ENCODE measurements at regions not wholly inside any gene's neighbourhood (a gene's known extent, or its start where the extent isn't known, plus 50 kb on each side); places are given as distances from the start of the nearest gene placed in this dataset.
"Not testable (repeated sequence)": the region's sequence is repeated elsewhere in the genome, so short reads cannot be mapped to it uniquely, and the experiment has no call there.

DNA sequence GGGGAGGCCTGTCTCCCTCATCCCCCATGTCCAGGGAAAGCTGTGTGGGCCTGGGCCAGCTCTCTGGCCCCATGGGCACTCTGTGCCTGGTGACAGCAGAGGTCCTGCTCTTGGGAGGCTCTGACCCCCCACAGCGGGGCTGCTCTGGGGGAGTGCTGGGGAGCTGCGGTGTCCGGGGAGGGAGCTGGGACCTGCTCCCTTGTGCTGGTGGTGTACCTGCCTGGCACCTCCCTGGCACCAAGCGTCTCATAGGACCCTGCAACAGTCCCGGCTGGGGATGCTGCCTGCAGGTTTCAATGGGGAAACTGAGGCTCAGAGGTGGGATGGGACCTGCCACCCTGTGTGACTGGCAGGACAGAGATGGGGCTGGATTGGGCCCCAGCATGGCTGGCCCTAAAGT, 111.3 kb downstream of the KIF26A start:
- no peak for DNase-seq (ENCODE audit: low read depth in 2 of 2, low spot score in 1 of 2)

DNA sequence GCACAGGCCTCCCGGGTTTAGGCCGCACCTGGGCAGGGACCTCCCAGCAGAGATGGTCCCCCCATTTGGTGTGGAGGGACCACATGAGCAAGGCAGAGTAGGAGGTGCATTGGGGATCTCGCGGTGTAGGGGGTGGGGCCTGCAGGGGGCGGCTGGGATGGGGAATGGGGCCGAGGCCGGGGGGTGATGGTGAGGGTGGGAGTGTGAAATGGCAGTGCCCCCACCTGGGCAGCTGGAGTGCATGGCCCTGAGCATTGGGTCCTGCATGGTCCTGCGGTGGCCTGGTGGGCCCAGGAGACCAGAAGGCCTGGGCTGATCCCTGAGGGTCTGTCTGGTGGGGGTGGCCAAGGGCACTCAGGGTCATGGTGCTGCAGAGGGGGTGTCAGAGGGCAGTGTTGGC, 111.8 kb downstream of the KIF26A start:
- no peak for DNase-seq (ENCODE audit: low read depth in 2 of 2, low spot score in 1 of 2)

DNA sequence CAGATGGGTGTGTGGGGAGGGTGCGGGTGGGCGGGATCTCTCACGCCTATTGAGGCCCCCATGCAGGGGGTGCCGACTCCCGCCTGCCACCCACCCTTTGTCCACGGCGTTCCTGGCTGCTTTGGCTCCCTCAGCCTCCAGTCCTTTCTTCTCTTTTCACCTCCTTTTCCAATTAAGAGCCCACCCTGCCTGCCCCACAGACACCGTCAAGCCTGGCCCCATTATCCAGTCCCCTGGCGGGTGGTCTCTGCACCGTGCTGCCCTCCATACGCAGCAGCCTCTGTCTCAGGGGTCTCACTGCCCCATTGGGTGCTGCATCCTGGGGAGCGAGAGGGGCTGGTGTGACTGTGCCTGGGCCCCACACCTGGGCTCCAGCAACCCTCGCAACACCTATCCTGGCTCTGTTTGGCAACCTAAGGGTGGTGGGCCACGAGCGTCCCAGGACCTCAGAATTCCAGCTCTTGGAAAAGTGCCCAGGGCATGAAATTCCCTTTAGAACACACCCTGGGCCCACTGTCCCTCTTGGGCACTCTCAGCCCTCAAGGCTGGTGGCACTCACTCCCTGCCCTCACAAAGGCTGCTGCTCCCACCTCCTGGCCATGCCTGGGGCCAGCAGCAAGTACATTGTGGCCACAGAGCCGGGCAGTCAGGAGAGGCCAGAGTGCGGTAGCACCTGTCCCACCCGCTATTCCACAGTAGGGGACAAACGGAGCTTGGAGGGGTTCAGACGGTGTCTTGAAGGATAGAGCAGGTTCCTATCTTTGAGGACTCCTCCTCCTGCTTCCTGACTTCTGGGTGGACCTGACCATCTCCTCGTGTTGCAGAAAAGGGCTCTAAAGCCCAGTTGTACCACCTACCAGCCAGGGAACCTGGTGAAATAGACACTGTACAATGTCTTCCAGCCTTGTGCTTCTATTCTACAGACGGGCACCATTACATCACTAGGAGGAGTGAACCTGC, 114.1 kb downstream of the KIF26A start:
- no peak for DNase-seq (ENCODE audit: low read depth in 2 of 2, low spot score in 1 of 2)

DNA sequence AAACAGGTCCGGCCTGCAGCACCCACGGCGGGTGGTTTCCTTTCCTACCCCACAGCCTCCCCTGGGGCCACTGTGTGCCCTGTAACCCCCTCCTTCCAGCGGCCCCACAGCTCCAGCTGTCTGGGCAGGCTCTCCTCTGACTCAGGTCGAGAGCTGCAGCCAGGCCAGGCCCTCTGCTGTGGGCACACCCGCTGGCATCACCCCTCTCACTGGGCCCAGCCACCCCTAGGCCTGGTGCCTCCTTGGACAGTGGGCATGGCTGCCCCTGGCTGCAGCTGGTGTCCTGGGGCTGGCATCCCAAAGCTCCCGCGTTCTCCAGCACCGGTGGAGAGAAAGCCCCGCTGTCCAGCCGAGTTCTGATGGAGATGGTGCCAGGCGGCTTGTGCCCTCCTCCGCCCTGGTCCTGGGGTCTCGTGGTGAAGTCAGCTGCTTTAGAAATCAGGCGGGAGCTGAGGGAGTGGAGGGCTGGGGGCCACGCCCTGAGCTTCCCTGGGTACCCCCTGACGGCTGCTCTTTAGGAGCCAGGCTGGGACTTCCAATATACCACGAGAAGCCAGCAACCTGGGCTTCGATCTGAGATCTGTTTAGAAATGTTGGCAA, 114.9 kb downstream of the KIF26A start:
- DNase-seq (ENCODE audit: low read depth in 2 of 2, low spot score in 1 of 2), result no peak

DNA sequence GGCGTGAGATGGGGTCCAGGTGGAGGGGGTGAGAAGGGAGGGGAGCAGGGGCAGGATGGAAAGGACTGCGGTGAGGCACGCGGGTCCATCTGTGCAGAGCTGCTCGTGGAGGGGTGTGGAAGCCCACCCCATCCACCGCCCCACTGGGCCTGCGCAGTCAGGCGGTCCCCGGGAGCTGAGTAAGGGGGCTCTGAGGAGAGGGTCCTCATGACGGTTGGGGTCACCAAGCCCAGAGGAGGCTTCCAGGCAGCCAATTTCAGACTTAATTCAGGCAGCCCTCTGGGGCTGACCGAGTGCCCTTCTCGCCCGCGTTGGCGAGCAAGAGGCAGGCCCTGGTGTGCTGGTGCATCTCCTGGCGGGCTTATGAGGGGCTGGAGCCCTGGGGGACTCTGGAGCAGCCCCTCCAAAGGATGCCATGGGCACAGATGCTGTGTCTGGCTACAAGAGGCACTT, 115.5 kb downstream of the KIF26A start:
- DNase-seq (ENCODE audit: low read depth in 2 of 2, low spot score in 1 of 2), result no peak

DNA sequence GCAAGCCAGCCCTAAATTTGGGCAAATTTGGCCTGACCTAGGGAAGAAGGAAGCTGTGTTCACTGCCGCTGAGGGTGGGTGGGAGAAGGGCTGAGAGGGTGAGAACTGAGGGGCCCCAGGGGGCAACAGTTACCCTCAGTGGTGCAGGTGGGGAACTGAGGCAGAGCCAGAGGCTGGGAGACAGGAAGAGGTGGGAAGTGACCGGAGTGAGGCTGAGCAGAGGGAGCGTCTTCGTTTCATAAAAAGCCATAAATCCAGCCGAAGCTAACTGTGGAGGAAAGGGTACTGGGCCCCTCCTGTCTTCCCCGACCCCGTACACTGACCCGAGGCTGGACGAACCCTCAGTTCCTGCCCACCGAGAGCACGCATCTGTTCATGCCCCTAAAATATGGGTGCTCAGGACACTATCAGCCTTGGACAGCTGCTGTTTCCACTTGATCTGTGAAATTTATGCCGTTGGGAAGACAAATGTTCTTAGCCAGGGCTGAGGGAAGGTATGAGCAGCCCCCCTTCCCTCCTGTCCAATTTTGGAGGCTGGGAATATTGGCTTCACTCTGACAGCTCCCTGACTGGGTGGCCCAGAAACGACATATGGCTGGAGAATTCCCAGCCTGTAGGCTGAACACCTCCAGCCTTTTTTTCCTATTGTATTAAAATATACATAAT, 116.5 kb downstream of the KIF26A start:
- DNase-seq (ENCODE audit: low read depth in 2 of 2, low spot score in 1 of 2), result no peak

DNA sequence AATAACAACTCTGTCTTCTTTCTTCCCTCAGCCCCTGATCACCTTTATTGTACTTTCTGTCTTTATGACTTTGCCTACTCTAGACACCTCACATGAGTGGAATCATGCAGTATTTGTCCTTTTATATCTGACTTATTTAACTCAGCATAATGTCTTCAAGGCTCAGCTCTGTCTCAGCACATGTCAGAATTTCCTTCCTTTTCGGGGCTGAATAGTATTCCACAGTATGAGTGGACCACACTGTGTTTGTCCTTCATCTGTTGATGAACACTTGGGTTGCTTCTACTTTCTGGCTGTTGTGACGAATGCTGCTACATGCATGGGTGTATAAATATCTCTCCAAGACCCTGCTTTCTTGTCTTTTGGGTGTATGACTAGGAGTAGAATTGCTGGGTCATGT, 117.6 kb downstream of the KIF26A start:
- no peak for DNase-seq (ENCODE audit: low read depth in 2 of 2, low spot score in 1 of 2)

DNA sequence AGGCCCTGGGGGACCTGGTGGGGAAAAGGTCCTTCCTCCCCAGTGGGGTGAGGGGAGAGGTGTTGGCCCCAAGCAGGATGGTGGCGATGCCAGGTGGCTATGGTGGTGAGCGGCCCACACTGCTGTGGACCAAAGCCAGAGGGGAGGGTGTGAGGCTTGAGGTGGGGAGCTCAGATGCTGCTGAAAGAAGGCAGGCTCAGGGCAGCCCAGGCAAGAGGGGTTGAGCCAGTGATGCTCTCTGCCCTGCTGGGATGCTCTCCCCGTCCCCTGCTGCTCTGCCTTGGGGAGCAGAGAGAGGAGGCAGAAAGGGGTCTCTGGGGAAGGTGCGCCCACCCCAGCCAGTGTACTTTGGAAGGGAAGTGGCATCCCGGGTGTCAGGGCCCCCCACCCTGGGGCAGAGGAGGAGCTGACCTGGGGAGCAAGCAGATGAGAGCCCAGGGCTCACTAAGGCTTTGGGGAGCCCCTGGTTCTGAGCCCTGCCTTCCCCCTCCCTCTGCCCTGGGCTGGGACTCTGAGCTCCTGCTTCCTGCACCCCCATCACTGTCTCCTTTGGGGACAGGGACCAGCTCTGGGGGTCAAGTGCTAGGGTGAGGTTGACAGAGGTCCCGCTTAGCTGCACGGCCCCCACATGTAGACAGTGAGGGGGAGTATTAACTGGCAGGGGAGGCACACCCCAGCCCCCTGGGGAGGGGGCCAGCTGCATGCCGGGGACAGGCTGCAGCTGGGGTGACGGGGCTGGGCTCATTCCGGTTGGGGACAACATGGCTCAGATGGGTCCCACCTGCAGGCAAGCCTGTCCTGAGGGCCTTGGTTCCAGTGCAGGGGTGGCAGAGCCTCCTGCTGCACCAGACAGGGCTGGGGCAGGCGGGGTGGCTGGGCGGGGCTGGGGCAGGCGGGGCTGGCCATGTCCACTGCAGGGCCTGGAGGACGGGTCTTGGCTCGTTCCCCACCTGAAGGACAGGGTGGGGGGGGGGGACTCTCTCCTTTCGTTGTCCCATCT, 124.4 kb downstream of the KIF26A start:
- DNase-seq (ENCODE audit: low read depth in 2 of 2, low spot score in 1 of 2), result no peak

DNA sequence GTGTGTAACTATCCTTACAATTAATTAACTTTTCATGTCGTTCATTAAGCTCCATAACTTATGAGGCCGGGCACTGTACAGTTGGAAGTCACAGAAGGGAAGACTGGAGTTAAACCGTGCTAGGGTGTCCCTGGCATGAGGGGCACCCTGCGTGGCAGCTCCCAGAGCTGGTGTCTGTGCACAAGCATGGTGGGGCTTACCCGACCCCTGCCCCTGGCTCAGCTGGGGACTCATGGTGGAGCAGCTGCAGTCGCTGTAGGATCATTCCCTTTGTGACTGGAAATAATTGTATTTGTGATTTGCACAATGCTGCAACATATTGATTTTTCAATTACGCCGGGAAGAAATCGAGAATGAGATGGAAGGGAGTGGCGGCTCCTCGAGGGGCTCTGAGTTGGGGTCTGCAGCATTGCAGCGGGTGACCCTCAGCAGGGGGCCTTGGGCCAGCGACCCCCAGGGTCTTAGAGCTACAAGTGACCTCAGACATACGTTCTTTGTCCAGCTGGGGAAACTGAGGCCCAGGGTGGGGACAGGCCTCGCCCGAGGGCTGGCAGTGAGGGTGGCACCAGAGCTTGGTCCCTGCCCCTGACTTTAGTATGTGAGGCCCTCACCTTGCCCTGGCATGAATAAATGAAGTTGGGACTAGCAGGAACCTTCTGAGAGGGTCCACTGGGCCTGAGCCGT, 125.4 kb downstream of the KIF26A start:
- DNase-seq (ENCODE audit: low read depth in 2 of 2, low spot score in 1 of 2), result no peak

DNA sequence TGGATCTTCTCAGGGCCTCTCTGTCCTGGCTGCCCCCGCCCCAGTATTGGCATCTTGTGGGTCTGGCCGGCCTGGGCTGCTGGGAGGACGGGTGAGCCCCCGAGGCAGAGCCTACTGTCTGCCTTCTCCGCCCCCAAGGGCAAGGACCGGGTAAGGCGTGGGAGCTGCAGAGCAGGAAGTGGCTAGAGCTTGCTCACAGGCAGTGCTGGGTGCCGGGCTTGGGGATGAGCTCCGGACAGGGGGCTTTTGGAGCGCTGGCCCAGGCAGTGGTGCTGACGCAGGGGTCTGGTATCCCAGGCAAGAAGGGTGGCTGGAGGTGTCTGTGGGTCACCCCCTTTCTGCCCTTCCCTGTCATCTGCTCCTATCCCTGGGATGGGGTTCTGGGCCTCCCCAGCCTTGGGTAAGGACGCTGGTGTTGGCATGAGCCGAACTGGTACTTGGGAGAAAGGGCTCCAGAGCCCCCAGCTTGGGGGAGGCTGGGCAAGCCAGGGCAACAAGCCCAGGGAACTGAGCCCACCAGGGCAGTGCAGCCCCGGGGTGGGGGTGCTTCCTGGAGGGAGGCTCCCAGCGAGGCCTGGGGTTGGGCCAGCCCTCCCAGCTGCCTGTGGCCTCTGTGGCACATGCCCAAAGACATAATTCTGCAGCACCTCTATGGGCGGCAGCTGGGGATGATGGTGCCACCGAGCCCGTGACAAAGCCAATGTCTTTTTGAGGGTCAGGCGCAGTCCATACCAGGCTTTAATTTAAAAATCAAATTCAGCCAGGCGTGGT, 126.3 kb downstream of the KIF26A start:
- no peak for DNase-seq (ENCODE audit: low read depth in 2 of 2, low spot score in 1 of 2)

DNA sequence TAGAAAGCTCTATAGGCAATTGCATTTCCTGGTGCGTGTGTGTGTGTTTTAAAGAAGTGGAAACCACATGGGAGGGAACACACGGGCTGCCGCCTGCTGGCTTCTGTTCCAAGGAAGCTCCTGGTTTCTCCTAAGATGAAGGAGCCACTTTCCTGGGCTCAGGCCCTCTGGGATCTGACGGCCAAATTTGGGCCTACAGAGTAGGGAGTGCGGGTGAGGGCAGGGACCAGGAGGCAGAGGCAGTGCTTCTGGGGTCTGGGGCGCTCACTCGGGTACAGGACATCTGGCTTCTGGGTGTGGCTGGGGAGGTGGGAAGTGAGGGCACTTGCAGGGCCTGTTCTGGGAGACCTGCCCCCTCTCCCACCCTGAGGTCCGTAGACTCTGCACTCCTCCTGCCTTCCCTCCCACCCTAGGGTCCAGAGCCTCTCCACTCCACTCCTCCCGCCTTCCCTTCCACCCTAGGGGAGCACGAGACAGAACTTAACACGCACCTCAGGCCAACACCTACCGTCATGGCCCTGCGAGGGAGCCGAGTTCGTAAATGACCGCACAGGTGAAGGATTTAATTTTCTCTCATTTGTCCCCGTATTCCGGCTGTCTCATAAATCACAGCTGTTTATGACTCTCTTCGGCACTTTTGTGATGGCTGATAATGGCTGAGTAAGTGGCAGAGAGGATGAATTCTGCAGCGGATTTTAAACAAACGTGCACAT, 127.7 kb downstream of the KIF26A start:
- DNase-seq (ENCODE audit: low read depth in 2 of 2, low spot score in 1 of 2), result no peak

DNA sequence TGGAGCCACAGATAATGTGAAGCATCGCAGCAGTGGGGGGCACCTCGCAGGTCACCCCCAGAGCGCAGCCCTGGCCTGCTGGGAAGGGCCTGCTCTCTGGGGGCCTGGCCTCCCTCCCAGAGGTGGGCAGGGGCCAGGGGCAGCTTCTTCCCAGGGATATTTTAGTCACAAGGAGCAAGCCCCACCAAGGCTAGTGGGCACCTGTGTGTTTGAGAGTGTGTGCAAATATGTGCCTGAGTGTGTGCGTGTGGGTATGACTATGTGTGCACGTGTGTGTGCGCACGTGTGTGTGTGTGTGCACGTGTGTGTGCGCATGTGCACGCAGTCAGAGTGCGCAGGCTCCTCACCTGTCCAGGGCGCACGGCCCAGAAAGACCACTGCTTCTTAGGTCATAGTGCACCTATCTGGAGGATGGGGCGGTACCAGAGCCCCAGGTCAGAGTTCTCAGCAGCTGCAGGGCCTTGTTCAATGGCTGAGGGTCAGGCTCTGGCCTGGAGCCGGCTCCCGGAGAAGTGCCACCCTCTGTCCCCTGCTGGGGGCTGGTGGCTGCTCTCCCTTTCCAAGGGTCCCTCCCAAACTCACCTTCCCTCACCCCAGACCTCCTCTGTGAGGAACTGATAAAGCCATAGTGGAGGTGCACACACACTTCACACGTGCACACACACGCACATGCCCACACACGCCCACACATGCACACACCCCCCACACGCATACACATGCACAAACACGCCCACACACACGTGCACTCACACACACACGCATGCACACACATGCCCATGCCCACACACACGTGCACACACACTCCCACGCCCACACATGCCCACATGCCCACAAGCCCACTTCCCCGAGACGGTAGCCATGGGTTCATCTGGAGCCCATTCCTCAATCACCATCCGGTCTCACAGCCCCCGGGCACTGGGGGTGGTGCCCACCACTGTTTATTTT, 128.5 kb downstream of the KIF26A start:
- DNase-seq (ENCODE audit: low read depth in 2 of 2, low spot score in 1 of 2), result no peak

DNA sequence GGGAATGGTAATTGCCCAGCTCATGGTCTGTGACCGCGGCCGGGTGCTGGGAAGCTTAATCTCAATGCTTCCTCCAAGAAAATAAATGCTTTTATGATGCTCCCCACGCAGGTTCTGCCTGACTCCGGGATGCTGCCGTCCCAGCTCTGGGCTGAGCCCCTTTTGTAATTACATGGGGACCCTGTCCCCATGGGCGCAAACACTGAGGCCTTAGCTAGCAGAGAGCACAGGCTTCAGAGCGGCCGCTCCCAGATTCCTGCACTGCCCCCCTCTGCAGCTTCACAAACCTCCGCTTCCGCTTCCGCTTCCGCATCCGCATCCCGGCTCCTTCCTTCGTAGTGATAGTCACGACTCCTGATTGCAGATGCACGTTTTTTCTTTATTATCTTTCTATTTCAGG, 129.5 kb downstream of the KIF26A start:
- DNase-seq (ENCODE audit: low read depth in 2 of 2, low spot score in 1 of 2), result no peak

DNA sequence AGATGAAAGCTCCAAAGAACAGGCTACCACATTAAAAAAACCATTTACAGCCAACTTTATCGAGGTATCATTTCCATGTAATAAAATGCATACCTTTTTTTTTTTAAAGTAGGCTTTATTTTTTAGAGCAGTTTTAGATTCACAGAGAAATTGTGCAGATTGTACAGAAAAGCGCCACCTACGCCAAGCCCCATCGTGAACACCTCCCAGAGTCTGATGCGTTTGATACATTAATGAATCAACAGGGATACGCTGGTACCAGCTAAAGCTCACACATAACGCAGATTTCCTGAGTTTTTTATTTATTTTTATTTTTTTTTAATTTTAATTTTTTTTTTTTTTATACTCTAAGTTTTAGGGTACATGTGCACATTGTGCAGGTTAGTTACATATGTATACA, 129.9 kb downstream of the KIF26A start:
- no peak for DNase-seq (ENCODE audit: low read depth in 2 of 2, low spot score in 1 of 2)

DNA sequence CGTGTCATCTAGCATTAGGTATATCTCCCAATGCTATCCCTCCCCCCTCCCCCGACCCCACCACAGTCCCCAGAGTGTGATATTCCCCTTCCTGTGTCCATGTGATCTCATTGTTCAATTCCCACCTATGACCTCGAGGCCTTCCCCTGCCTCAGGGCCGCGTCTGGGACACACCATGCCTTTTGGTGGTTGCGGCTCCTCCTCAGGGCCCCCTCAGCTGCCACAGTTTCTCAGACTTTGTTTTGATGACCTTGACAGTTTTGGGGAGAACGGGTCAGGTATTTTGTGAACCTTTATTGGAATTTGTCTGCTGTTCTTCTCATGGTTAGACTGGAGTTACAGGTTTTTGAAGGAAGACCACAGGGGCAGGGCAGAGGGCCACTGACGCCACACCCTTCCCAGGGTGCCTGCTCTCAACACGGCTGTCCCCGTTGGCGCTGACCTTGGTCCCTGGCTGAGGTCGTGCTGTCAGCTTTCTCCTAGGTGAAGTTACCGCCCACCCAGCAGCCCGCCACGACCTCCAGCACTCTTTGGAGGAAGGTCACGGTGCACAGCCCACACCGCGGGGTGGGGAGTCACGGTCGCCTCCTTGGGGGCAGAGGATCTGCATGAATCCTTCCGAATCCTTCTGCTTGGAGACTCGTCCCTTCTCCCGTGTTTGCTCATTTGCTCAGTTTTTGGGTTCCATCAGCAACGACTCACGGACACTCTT, 130.5 kb downstream of the KIF26A start:
- no peak for DNase-seq (ENCODE audit: low read depth in 2 of 2, low spot score in 1 of 2)

DNA sequence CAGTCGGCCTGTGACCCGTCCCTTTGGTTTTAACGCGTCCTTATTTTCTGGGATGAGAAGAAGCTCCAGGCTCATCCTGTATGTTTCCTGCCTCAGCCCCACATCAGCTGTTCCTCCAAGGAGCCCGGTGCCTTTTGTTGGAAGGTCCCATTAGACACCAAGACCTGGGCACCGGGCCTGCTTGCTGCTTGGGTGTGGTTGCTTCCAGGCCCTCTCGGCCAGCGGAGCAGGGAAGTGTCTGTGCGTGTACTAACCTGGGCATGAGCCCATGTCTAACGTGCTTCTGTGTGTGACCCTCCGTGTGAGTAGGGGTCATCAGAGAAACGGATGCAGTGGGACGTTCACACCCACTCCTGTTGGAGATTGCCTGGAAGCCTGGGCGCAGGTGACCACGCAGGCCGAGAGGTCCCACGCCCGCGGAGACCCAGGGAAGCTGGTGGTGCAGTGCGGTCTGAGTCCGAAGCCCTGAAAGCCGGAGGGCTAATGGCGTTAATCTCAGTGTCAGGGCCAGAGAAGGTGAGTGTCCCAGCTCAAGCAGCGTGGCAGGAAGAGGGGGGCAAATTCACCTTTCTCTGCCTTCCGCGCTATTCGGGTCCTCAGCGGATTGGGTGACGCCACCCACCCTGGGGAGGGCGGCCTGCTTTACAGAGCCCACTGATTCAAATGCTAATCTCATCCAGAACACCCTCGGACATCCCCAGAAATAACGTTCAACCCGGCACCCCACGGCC, 131.3 kb downstream of the KIF26A start:
- DNase-seq (ENCODE audit: low read depth in 2 of 2, low spot score in 1 of 2), result not testable (repeated sequence)
